HL-60 (cell line): ENCODE measurements at regions not wholly inside any gene's neighbourhood (a gene's known extent, or its start where the extent isn't known, plus 50 kb on each side); places are given as distances from the start of the nearest gene placed in this dataset.

Experiments
- DNase-seq, 2 experiments: peaks; one replicate each; pipeline ENCODE4 v3.0.0-alpha.2; 2010 to 2020; ENCODE audit warnings: low read depth in 1 of 2, low spot score in 1 of 2
- H3K27ac ChIP-seq: fragments of 250-450 bp; sonication (Bioruptor Pico); replicated peaks from 2 replicates; pipeline ENCODE4 v1.5.1; 2020; ENCODE audit warnings: mild to moderate bottlenecking, moderate library complexity
- H3K27me3 ChIP-seq: fragments of 250-450 bp; sonication (Bioruptor Pico); 2 replicates; pipeline ENCODE4 v1.5.1; 2021; ENCODE audit warnings: mild to moderate bottlenecking, moderate library complexity; ENCODE audit not compliant: insufficient read depth, poor library complexity, severe bottlenecking
- H3K4me3 ChIP-seq: replicated peaks from 2 replicates; pipeline ENCODE4 v1.5.1; 2011; ENCODE audit warnings: mild to moderate bottlenecking, control low read depth, low read length; ENCODE audit not compliant: insufficient read depth
- GABPA ChIP-seq: IDR thresholded peaks from 2 replicates; pipeline ENCODE4 v1.6.1; 2012; ENCODE audit warnings: low read depth
- POLR2AphosphoS5 ChIP-seq: IDR thresholded peaks from 2 replicates; pipeline ENCODE4 v1.6.1; 2012; ENCODE audit warnings: low read depth
- SPI1 ChIP-seq: IDR thresholded peaks from 2 replicates; pipeline ENCODE4 v1.6.1; 2012; ENCODE audit warnings: low read depth, mild to moderate bottlenecking, borderline replicate concordance
- TF ChIP-seq, protein P1 (sequence below): IDR thresholded peaks from 2 replicates; pipeline ENCODE4 v1.6.1; 2012; ENCODE audit warnings: low read depth; ENCODE audit not compliant: insufficient replicate concordance
- TF ChIP-seq, protein P2 (sequence below): IDR thresholded peaks from one replicate; pipeline ENCODE4 v1.5.1; 2011; ENCODE audit warnings: low read length, control low read depth, inconsistent platforms; ENCODE audit not compliant: insufficient read depth

DNA sequence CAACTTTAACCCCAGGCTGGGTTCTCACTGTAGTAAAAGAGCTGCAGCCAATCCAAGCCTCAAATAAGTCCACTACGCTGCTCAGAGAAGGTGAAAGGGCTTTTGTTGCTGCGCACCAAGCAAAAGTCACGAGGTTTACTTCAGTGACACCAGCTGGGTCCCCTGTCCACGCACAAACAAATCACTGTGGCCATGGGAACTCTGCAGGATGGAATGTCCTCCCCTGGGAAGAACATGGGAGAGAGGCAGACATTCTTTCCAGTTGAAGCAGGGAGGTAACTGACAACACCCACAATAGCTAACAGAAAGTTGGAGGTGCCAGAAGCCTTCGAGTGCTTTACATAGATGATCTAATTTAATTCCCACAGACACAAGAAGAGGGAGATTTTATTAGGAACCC lies 181.9 kb downstream of the PMP22 start:
- no peak overlapping the region for H3K27ac ChIP-seq
- H3K27me3 ChIP-seq: no peaks in the 10 kb centered on the region
- DNase-seq: no peak
- TF ChIP-seq, protein P1, sequence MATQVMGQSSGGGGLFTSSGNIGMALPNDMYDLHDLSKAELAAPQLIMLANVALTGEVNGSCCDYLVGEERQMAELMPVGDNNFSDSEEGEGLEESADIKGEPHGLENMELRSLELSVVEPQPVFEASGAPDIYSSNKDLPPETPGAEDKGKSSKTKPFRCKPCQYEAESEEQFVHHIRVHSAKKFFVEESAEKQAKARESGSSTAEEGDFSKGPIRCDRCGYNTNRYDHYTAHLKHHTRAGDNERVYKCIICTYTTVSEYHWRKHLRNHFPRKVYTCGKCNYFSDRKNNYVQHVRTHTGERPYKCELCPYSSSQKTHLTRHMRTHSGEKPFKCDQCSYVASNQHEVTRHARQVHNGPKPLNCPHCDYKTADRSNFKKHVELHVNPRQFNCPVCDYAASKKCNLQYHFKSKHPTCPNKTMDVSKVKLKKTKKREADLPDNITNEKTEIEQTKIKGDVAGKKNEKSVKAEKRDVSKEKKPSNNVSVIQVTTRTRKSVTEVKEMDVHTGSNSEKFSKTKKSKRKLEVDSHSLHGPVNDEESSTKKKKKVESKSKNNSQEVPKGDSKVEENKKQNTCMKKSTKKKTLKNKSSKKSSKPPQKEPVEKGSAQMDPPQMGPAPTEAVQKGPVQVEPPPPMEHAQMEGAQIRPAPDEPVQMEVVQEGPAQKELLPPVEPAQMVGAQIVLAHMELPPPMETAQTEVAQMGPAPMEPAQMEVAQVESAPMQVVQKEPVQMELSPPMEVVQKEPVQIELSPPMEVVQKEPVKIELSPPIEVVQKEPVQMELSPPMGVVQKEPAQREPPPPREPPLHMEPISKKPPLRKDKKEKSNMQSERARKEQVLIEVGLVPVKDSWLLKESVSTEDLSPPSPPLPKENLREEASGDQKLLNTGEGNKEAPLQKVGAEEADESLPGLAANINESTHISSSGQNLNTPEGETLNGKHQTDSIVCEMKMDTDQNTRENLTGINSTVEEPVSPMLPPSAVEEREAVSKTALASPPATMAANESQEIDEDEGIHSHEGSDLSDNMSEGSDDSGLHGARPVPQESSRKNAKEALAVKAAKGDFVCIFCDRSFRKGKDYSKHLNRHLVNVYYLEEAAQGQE: no peak
- TF ChIP-seq, protein P2, sequence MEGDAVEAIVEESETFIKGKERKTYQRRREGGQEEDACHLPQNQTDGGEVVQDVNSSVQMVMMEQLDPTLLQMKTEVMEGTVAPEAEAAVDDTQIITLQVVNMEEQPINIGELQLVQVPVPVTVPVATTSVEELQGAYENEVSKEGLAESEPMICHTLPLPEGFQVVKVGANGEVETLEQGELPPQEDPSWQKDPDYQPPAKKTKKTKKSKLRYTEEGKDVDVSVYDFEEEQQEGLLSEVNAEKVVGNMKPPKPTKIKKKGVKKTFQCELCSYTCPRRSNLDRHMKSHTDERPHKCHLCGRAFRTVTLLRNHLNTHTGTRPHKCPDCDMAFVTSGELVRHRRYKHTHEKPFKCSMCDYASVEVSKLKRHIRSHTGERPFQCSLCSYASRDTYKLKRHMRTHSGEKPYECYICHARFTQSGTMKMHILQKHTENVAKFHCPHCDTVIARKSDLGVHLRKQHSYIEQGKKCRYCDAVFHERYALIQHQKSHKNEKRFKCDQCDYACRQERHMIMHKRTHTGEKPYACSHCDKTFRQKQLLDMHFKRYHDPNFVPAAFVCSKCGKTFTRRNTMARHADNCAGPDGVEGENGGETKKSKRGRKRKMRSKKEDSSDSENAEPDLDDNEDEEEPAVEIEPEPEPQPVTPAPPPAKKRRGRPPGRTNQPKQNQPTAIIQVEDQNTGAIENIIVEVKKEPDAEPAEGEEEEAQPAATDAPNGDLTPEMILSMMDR: no peak
- TF ChIP-seq GABPA: no peak
- no peak for TF ChIP-seq POLR2AphosphoS5
- no peak for TF ChIP-seq SPI1
- H3K4me3 ChIP-seq: no peak overlapping the region

DNA sequence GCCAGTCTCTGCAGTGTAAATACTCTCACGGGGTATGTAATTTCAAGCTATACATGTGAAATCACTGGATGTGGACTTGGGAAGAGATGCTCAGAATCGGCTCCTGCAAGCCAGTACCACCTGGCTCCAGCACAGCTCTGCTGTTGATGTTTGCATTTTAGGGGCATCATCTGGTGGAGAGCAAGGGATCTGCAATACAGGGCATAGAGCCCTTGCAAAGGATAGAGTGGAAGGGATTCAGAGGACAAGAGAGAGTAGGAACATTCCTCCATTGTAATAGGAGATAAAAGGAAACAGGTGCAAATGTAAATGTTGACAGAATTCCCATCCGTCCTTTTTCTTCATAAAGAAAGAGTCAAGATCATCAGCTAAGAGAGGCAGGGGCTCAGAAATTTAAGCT lies 184.1 kb downstream of the PMP22 start:
- DNase-seq: no peak
- TF ChIP-seq, protein P1: no peak
- TF ChIP-seq POLR2AphosphoS5: no peak
- Histone ChIP-seq H3K27me3 (no peaks in the 10 kb centered on the region), H3K27ac (no peak overlapping the region), H3K4me3 (no peak overlapping the region)

DNA sequence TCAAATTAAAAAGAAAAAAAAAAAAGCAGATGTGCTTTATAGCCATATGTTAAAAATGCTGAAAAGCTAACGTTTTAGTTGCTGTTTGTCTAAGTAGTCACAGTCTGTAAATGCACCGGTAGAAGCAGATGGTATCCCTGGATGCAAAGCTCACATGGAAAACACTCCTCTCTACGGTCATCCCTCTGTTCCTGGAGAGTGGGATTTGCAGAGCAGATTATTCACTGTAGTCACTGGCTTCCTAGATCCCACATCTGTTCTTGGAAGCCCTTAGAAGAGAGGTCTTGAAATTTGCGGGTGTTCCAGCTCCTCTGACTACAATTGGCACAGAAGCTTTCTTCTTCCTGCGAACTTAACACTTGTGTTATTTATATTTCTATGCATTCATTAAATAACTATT lies 186.6 kb downstream of the PMP22 start:
- TF ChIP-seq, protein P2: no peak
- TF ChIP-seq SPI1: no peak
- TF ChIP-seq POLR2AphosphoS5: no peak
- TF ChIP-seq GABPA: no peak
- TF ChIP-seq, protein P1: no peak
- no peak overlapping the region for H3K4me3 ChIP-seq
- no peak for DNase-seq
- no peak overlapping the region for H3K27ac ChIP-seq
- no peaks in the 10 kb centered on the region for H3K27me3 ChIP-seq
